SK-N-DZ (cell line): ENCODE measurements at regions not wholly inside any gene's neighbourhood (a gene's known extent, or its start where the extent isn't known, plus 50 kb on each side); places are given as distances from the start of the nearest gene placed in this dataset.

ENCODE experiments used
- DNase-seq: peaks from one replicate; pipeline ENCODE4 v3.0.0-alpha.2; 2015; ENCODE audit warnings: low spot score

DNA sequence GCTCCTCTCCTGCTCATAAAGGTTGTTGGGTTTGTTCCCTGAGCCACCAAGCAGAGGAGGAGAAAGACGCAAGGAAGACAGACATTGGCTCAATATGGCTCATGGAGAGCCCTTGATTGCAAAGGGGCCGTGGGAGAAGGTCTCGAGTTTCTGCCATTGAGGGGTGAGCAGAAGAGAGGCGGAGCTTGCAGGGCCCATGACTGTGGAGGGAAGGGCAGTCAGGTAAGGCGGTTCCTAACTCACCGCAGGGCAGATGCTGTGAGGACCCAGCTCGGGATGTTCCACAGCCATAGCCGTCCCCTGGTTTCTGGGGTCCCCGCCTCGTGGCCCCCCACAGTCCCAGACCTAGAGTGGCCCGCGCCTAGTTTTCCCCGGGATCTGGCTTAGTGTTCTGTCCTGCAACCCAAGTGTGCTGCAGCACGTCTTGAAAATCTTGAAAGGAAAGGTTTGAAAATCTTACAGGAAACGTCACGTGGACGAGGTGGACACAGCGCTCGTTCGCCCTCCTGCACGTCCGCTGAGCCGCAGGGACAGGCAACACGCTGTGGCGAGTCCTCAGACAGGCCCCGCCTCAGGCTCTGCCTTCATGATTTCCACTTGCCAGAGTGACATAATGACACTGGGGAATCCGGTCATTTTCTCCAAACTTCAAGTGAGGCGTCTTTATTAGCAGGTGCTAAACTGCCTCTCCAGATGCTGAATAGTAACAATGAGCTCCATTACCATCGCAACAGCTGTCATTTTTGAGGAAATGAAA, 105.5 kb upstream of the HDAC4 start:
- DNase-seq: no peak

DNA sequence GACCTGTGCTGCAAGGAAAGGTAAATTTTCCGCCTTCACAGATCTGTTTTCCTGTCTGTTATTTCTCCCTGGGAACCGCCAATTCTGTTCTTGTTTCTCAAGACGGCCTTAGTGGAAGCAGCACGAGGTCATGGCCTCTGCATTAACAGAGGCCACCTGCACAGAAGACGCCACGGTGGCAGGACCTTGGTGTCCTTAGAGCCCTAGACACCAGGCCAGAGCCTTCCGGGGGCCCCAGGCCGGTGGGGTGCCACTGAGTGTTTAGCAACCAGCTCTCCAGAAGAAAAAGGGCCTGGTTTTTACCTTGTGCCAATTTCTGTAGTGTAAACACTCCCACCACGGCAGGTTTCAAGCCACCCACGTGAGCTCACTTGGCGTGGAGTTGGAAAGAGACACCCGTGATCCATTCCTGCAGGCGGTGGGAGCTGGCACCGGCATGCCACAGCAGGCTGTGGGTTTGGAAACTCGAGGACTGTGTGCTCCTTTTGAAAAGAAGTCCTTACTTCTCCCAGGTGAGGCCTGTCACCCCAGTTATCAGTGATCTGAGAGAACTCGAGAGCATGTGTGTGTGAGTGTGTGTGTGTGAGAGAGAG, 103.9 kb upstream of the HDAC4 start:
- DNase-seq: no peak

DNA sequence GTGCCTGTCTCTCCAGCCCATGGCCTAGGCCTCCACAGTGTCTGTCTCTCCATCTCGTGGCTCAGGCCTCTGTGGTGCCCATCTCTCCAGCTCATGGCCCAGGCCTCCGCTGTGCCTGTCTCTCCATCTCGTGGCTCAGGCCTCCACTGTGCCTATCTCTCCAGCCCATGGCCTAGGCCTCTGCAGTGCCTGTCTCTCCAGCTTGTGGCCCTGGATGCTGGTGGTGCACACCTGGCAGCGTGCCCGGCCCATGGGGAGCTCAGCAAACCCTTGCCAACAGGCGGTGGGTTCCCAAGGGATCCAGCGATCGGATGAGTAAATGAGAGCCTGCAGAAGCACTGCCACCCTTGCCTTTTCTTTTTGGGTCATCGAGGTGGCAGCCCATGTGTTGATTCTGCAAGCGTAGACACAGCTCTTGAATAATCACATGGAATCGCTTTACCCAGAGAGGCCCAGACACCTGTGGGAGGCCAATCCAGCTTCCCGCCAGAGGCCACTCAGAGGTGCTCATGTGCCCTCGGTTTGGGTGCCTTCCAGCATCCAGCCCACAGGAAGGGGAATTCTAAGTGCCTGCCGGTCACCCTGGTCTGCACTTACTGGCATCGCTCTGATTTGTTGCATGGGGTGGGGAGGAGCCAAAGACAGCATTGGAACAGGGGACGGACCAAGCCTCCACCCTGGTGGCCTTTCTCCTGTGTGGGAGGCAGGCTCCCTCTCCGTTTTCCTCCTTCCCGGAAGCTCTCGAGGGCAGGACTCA, 101.8 kb upstream of the HDAC4 start:
- no peak for DNase-seq

DNA sequence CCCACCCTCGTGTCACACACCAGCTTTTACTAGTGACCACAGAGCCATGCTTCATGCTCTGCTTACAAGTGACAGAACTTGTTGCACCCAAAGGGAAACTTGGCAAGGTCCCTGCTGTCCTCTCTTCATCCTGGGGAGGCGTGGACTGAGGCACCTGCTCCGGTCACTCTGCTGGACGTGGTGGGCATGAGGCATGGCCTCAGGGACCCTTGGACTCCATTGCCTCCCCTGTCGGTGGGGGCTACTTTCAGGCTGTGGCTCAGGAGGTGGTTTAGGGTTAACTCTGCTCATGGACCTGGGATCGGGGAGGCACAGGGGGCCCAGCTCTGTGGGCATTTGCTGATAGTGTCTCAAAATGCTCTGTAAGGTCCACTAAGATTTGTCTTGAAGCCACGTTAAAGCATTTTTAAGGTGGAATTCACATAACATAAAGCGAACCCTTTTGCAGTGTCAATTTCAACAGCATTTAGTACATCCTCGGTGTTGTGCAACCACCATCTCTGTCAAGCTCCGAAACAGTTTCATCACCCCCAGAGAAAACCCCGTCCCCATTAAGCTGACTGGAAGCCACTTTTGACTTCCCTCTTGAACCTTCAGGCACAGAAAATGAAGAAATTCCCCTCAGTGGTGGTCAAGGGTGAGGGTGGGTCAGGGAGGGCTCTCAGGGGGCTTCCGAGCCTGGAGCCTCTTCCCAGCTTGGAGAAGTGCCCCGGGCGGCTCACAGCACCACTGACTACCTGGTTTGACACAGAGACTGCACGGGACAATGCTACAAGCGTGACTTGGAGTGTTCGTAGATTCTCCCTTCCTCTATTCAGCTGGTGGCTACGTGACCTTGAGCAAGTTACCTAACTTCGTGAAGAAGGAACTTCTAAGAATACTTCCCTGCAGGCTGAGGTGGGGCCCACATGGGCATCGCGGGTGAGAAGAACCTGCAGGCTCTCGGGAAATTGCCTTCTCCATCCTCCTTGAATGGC, 100.0 kb upstream of the HDAC4 start:
- no peak for DNase-seq

DNA sequence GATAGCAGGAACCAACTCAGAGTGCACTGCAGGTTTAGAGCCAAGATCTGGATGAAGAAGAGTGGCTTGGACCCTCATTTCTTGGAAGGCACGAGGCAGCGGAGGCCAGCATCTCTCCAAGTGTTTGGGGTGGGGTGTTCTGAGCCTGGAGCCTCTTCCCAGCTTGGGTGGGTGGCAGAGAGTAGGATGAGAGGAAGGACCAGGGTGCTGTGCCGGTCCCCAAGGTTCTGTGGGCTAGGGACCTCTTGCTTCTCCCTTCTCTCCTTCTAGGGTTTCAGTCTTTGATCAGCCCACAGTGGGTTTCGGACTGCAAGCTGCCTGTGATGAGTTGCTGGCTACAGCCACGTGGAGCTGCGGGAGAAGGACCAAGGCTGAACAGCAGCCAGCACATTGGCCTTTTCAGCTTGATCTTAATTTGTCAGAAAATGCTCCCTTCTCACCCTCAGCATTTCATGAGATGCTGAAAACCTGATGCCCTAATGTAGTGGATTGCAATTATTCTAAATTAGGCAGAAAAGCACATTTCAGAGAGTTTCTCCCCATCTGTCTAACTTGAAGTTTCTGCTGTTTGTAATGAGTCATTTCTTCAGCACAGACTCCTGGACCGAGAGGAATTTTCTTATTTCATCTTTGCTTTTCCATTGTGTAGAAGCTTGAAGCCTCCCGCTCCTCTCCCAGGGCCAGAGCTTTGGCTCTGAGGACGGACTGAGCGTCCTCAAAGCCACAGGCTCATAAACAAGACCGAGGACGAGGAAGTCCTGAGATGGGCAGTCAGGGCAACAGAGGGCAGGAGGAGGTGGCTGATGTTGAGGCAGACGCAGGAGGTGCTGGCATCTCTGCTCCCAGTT, 99.1 kb upstream of the HDAC4 start:
- DNase-seq: no peak

DNA sequence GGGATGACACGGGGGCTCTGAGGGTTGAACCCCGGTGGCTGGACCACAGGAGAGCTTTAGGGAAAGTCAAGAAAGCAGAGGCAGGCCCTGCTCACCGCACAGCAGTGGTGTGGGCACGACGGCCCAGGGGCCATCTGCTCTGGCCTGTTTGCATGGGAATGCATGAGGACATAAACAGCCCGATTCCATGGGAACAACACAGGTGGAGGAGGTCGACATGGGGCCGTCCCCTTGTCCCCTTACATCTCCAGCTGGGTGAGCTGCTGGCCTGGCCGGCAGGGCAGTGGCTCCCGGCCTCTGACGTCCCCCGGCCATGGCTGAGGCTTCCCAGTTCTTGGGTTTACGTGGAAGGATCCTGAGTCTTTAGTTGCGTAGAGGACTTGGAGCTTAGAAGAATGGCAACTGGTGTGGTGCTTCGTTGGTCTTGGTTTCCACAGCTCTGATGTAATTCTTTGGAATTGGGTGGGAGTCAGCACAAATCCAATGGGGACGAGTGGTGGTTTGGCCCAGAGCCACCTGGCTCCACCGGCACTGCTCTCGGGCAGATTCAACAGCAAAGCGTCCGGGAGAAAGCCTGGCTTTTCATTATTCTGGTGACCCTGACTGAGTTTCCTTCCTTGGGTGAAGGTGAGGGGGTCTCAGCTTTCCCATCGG, 98.3 kb upstream of the HDAC4 start:
- DNase-seq: no peak

DNA sequence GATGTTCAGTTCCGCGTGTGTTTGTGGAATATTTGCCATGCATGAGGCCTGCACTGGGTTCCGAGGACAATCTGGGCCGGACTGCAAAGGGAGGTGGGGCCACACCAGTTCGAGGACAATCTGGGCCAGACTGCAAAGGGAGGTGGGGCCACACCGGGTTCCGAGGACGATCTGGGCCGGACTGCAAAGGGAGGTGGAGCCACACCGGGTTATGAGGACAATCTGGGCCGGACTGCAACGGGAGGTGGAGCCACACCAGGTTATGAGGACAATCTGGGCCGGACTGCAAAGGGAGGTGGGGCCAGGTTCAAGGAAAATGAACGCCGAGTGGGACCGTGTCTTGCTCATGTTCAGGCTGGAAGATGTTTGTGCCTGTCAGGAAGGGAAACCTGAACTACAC, 97.8 kb upstream of the HDAC4 start:
- DNase-seq: no peak

DNA sequence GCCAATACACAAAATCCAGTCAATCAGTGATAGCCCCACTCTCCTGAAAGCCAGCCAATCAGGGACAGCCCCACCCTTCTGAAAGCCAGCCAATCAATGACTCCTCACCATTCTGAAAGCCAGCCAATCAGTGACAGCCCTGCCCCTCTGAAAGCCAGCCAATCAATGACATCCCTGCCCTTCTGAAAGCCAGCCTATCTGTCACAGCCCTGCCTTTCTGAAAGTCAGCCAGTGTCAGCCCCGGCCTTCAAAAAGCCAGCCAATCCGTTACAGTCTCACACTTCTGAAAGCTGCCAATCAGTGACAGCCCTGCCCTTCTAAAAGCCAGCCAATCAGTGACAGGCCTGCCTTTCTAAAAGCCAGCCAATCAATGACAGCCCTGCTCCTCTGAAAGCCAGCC, 95.9 kb upstream of the HDAC4 start:
- no peak for DNase-seq

DNA sequence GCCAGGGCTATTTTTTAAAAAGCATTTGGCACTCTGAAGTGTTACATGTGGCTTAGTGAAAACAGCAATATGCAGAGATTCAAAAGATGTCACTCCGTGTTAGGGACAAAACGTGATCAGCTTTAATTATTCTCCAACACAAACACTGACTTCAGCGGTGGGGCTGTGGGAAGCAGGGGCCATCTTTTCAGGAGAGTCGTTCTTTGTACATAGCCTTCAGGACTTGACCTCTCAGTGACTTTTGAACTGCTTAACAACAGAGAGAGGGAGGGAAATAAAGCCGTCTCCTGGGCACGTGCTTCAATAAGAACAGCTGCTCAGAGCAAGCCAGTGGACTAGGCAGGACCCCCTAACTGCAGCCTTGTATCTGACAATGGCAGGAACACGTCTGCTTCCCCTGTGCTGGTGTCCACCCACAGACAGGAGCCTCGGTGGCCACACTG, 95.0 kb upstream of the HDAC4 start:
- no peak for DNase-seq

DNA sequence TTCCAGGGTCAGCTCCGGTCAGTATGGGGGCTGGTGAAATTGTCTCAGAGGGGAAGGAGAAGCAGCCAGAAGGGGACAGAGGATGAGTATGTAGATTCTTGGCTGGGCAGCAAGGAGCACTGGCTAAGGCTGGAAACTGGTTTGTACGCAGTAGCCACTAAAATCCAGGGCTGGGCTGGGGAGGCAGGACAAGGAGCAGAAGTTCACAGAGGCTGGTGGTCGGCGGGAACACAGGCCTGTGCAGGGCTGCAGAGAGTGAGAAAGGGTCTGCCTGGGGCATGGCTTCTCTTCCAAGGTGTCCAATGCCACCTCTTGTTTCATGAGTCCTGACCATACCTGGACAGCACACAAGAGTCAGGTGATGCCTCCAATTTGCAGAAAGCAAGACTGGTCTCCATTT, 94.4 kb upstream of the HDAC4 start:
- no peak for DNase-seq

DNA sequence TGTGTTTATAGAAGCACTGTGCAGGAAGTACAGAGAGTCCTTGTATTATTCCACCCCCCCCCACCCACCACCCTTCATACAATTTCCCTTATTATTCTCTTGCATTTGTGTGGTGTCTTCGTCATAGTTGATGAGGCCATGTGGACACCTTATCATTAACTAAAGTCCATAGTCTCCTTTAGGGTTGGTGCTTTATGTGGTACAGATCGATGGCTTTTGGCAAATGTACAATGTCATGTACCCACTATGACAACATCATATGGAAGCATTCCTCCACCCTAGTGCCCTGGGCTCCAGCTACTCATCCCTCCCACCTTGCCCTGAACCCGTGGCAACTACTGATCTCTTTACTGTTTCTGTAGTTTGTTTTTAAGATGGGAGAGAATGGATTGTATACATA, 93.8 kb upstream of the HDAC4 start:
- DNase-seq: no peak

DNA sequence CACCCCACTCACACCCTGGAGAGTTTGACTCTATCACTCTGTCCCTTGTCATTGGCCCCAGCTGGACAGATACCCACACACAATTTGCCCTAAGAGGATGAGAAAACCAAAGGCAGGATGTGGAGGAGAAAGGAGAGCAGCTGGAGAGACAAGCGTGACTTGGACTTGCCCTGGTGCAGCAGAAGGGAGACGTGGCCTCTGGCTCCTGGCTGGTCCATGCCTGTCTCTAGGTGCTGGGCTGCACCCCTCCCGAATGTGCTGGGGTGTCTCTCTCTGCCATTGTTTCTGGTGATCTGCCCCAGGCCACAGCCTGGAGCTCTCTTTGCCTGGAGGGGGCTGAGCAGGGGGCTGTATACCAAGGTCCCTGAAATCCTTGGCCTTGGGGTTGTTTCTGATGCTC, 88.7 kb upstream of the HDAC4 start:
- no peak for DNase-seq

DNA sequence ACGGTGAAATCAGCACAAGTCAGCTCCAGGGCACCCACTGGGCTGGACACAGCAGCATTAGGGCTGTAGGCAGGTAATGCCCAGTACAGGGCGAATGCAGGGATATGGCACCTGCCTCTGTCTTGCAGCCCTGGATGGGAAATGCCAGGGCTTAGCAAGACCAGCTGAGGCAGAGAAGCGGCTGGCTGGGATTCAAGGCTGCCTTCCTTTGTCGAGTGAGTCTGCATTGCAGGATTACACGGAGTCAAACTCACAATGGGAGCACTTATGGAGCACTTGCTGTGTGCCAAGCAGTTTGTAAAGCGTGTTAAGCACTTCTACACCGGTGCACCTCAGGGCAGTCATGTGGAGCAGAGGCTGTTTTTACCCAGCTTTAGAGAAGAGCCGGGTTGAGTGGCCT, 87.3 kb upstream of the HDAC4 start:
- DNase-seq: no peak

DNA sequence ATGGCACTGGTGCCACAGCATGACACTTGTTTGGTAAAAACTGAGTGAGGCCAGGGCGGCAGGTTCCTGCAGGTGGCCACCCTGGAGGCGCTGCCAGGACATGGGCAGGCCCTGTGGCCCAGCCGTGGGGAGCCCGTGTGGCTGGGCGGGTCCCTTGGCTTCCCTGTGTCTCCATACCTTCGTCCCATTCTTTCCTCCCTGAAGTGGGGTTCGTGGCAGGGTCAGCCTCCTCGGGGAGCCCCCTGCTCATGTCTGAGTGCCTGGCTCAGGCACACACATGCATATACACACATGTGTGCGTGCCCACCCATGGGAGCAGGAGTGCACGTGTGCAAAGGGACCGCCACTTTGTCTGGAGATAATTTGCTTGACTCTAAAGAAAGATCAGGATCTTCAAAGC, 86.5 kb upstream of the HDAC4 start:
- DNase-seq: no peak

DNA sequence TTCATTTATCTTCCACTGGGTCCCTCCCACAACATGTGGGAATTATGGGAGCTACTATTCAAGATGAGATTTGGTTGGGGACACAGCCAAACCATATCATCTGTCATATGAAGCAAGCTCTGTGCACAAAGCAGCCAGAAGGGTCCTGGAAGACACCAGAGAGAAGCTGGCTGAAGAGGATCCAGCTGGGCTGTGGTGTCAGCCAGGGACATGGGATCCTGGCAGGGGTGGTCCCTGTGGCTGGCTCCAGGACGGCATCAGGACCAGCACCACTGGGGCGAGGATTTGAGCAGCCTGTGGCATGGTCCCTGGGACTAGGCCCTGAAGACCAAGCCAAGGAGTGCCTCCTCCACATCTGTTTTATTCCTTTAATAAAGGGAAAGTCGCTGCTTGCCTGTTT, 84.8 kb upstream of the HDAC4 start:
- no peak for DNase-seq

DNA sequence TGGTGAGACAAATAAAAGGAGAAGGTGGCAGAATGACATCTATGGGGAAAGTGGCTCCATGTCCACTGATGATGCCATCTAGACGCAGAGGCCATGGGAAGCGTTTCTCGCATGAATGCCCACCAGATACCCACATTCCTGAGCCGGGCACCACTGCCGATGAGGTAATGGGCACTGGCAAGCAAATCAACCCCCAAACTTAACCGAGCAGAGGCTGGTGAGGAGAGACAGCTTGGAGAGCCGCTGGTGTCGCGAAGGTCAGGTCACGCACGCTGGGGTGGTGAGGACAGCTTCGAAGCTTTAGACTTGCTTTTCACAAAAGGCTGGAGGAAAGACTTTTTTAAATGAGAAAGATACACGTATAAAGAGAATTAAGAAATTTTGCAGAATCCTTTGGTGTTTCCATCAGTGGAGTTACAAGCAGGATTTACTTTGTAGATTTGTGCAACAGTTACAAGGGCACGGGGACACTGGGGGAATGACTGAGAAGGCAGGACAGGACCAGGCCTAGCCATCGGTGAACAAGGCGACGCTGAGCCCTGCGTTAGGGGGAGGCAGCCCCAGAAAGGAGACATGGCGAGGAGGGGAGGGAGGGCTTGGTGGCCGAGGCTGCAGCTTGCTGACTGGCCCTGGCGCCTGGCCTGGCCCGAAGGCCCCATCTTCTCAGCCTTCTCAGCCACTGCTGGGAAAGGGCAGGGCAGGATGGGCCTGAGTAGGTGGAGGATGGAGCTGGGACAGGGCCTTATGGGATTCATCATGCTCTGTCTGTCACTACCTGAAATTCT, 83.9 kb upstream of the HDAC4 start:
- no peak for DNase-seq

DNA sequence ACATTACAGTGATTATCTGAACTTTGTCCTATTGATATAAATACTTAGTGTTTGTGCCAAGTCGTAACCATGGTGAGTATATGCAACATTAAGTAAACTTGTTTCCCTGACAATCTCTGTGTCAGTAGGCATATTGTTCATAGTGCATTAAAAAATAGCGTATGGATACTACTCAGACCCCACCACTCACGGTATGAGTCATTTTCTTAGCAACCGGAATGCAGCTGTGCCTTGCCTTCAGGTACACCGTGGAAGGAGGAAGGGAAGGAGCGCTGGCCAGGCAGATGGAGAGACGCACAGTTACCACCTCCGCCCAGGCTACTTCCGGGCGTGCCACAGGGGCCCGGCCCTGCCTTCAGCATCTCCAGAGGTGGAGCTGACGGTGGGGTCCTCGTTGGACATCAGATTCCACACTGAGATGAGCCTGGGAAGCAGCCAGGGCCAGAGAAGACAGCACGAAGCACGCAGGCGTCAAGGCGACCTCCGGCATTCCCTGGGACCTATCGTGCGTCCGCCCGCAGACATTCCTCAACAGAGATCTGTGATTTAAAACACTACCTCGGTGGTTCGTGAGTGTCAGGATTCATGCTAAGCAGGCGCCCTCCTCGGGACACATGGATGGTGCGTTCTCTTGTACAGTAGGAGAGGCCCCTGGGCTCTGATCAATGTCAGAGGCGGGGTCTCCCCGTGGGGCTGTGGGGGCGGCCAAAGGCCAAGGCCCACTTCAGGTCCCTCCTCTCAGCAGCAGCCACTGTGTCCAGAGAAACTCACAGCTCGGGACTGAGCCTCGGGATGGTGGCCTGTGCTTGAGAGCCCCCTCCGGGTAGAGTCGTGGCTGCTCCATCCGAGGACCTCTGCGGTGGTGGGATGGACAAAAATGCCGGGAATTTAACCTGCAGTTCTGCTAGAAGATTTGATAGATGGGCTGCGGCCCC, 82.2 kb upstream of the HDAC4 start:
- no peak for DNase-seq

DNA sequence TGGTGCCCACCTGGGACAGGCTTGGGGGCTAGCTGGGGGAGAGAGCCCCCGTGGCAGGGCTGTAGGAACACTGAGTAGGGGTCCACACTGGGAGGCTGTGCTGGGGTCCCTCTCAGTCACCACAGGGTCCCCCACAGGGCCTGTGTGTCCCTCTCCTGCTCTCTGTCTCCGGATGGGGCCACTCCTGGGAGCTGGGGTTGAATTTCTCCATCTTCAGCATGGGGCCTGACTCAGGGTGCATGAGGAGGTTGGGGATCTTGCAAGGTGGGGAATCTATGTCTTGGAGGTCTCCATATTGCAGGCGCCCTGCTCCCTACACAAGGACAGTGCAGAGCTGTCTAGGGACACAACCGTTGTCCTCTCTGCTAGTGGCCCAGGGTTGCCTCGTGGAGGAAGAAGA, 78.7 kb upstream of the HDAC4 start:
- DNase-seq: no peak
